ENCODE measurements at regions not wholly inside any gene's neighbourhood (a gene's known extent, or its start where the extent isn't known, plus 50 kb on each side); places are given as distances from the start of the nearest gene placed in this dataset.

DNA sequence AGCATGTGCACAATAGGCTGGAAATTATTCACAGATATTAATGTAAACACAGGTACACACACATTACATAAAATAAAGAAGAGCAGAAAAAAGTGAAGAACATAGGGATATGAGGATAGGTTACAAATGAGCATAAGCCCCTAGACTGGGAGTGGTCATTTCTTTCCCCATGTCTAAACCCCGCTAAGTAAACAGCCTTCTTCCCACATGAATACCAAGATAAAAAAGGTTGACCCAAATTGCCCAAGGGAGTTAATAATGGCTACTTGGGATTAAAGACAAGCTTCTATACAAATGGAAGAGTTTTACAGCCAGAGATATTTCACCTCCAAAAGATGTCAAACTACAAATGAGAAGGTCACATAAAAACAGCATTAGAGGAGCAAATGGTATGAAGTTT is 527.1 kb upstream of the CELF2 start:
- no peak for DNase-seq

GRCh38 chr10:10492420-10492819 is 525.3 kb upstream of the CELF2 start:
- DNase-seq: no peak
- no peak overlapping the region for H3K27ac ChIP-seq
- TF ChIP-seq, protein P1, sequence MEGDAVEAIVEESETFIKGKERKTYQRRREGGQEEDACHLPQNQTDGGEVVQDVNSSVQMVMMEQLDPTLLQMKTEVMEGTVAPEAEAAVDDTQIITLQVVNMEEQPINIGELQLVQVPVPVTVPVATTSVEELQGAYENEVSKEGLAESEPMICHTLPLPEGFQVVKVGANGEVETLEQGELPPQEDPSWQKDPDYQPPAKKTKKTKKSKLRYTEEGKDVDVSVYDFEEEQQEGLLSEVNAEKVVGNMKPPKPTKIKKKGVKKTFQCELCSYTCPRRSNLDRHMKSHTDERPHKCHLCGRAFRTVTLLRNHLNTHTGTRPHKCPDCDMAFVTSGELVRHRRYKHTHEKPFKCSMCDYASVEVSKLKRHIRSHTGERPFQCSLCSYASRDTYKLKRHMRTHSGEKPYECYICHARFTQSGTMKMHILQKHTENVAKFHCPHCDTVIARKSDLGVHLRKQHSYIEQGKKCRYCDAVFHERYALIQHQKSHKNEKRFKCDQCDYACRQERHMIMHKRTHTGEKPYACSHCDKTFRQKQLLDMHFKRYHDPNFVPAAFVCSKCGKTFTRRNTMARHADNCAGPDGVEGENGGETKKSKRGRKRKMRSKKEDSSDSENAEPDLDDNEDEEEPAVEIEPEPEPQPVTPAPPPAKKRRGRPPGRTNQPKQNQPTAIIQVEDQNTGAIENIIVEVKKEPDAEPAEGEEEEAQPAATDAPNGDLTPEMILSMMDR (IDR thresholded peaks at IDR 0.05): no peak
- TF ChIP-seq POLR2A (IDR thresholded peaks at IDR 0.05): no peak

More for the DNA sequence above, 527.1 kb upstream of the CELF2 start:
- no peaks in the 10 kb centered on the region for H3K36me3 ChIP-seq
- no peak overlapping the region for H3K27ac ChIP-seq
- H3K9me3 ChIP-seq: no peaks in the 10 kb centered on the region
- H3K4me3 ChIP-seq: no peak overlapping the region
- no peaks in the 10 kb centered on the region for H3K27me3 ChIP-seq
- TF ChIP-seq POLR2A (IDR thresholded peaks at IDR 0.05): no peak
- TF ChIP-seq, protein P1 (IDR thresholded peaks at IDR 0.05): no peak
- H3K4me1 ChIP-seq: no peaks in the 10 kb centered on the region

DNA sequence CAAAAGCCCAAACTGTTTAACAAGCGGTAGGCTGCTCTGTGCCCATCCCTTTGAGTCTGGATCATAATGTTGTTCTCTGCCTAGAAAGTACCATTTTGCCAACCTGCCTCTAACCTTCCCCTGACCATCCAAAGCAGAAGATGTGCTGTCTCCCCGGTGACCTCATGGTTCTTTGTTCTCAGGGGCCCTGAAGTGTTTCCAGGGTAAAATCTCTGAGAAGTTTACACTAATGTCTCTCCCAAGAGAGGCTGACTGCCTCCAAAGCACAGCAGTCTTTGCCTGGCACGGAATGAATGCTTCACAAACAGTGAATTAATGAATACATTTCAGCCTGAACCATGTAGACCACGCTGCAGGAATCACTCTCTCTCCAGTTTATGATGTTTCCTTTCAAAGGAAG is 523.8 kb upstream of the CELF2 start:
- Histone ChIP-seq H3K27ac (no peak overlapping the region), H3K9me3 (no peaks in the 10 kb centered on the region), H3K27me3 (no peaks in the 10 kb centered on the region), H3K4me1 (no peaks in the 10 kb centered on the region), H3K4me3 (no peak overlapping the region), H3K36me3 (no peaks in the 10 kb centered on the region)
- TF ChIP-seq, protein P1 (IDR thresholded peaks at IDR 0.05): no peak
- TF ChIP-seq POLR2A (IDR thresholded peaks at IDR 0.05): no peak
- DNase-seq: no peak

More at GRCh38 chr10:10492420-10492819, 525.3 kb upstream of the CELF2 start:
- H3K36me3 ChIP-seq: no peaks in the 10 kb centered on the region
- H3K4me1 ChIP-seq: no peaks in the 10 kb centered on the region
- H3K9me3 ChIP-seq: no peaks in the 10 kb centered on the region
- no peak overlapping the region for H3K4me3 ChIP-seq
- H3K27me3 ChIP-seq: no peaks in the 10 kb centered on the region

GRCh38 chr10:10497245-10497644 is 520.4 kb upstream of the CELF2 start:
- no peak for TF ChIP-seq POLR2A (IDR thresholded peaks at IDR 0.05)
- TF ChIP-seq, protein P1 (IDR thresholded peaks at IDR 0.05): no peak
- H3K4me1 ChIP-seq: no peaks in the 10 kb centered on the region
- H3K27ac ChIP-seq: no peak overlapping the region
- DNase-seq: no peak
- no peaks in the 10 kb centered on the region for H3K9me3 ChIP-seq
- no peak overlapping the region for H3K4me3 ChIP-seq
- no peaks in the 10 kb centered on the region for H3K36me3 ChIP-seq
- no peaks in the 10 kb centered on the region for H3K27me3 ChIP-seq

- Histone ChIP-seq H3K36me3 (no peaks in the 10 kb centered on the region), H3K9me3 (no peaks in the 10 kb centered on the region), H3K4me1 (no peaks in the 10 kb centered on the region), H3K27ac (no peak overlapping the region), H3K4me3 (no peak overlapping the region), H3K27me3 (no peaks in the 10 kb centered on the region)
- TF ChIP-seq POLR2A (IDR thresholded peaks at IDR 0.05): no peak
- TF ChIP-seq, protein P1 (IDR thresholded peaks at IDR 0.05): no peak
- DNase-seq: no peak
Observed at GRCh38 chr10:10498781-10499180, 518.9 kb upstream of the CELF2 start.

- no peak overlapping the region for H3K4me3 ChIP-seq
- no peaks in the 10 kb centered on the region for H3K36me3 ChIP-seq
- H3K27me3 ChIP-seq: no peaks in the 10 kb centered on the region
- no peaks in the 10 kb centered on the region for H3K4me1 ChIP-seq
- H3K9me3 ChIP-seq: no peaks in the 10 kb centered on the region
- H3K27ac ChIP-seq: no peak overlapping the region
- TF ChIP-seq, protein P1 (IDR thresholded peaks at IDR 0.05): no peak
- no peak for TF ChIP-seq POLR2A (IDR thresholded peaks at IDR 0.05)
- no peak for DNase-seq
Observed at GRCh38 chr10:10499839-10500238, 517.8 kb upstream of the CELF2 start.
